Testis (tissue), 2 donors: ENCODE measurements at regions not wholly inside any gene's neighbourhood (a gene's known extent, or its start where the extent isn't known, plus 50 kb on each side); places are given as distances from the start of the nearest gene placed in this dataset.

Source experiments
- DNase-seq: peaks from one replicate; pipeline ENCODE4 v3.0.0-alpha.2; 2019
- H3K27ac ChIP-seq, 2 donors: fragments of 200-600 bp; sonication (generic); one replicate each; pipeline ENCODE4 v1.5.1; 2019
- H3K27me3 ChIP-seq: fragments of 200-600 bp; sonication (generic); one replicate; pipeline ENCODE4 v1.5.1; 2019
- H3K36me3 ChIP-seq: fragments of 200-600 bp; sonication (generic); one replicate; pipeline ENCODE4 v1.5.1; 2017; ENCODE audit warnings: low read depth; ENCODE audit errors: missing control alignments
- H3K4me1 ChIP-seq: fragments of 200-600 bp; sonication (generic); one replicate; pipeline ENCODE4 v1.5.1; 2019
- H3K4me3 ChIP-seq, 2 donors: fragments of 200-600 bp; sonication (generic); one replicate each; pipeline ENCODE4 v1.5.1; 2017 to 2019
- H3K9me3 ChIP-seq: fragments of 200-600 bp; sonication (generic); one replicate; pipeline ENCODE4 v1.5.1; 2017
- POLR2A ChIP-seq: fragments of 450-650 bp; IDR thresholded peaks from one replicate; pipeline ENCODE4 v1.6.1; 2017; ENCODE audit warnings: antibody characterized with exemption, mild to moderate bottlenecking, moderate library complexity
- WGBS, 2 donors: methylation state at CpG; one replicate each; pipeline ENCODE4 v1.1.5; 2018; 5-methylcytosine and 5-hydroxymethylcytosine counted together
- intact Hi-C: fragments of 100-400 bp; cut with DNase I; formaldehyde crosslinking; loops from one replicate; pipeline ENCODE4 v1.15.1; 2023; ENCODE audit warnings: low total_unique reads
- TF ChIP-seq, protein P1 (sequence below), 3 experiments: fragments of 450-650 bp in 2 of 3; fragments of 200-600 bp in 1 of 3; sonication (generic) in 1 of 3; IDR thresholded peaks; one replicate each; pipeline ENCODE4 v1.5.1; 2016 to 2019; ENCODE audit warnings: antibody characterized with exemption in 3 of 3, mild to moderate bottlenecking in 2 of 3, moderate library complexity in 1 of 3

DNA sequence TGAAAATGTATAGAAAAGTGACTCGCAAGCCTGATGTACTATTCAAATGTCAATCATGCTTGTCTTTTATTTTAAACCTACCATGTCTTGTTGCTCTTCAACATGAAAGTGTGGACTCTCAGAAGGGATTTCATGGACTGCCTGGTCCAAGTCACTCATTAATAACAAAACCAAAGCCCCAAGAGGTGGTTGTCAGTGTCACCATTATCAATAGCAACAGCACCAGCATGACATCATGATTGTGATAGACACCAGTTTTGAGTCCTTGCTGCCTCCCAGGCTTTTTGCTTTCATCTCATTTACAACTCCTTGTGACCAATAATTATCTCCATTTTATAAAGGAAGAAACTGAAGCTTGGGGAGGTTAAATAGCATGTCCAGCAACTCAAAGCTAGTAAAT is 112.0 kb upstream of the TMPO start:
- intact Hi-C loops, result no loop called here
- no peak for DNase-seq
- no peak for TF ChIP-seq POLR2A
- TF ChIP-seq, protein P1, sequence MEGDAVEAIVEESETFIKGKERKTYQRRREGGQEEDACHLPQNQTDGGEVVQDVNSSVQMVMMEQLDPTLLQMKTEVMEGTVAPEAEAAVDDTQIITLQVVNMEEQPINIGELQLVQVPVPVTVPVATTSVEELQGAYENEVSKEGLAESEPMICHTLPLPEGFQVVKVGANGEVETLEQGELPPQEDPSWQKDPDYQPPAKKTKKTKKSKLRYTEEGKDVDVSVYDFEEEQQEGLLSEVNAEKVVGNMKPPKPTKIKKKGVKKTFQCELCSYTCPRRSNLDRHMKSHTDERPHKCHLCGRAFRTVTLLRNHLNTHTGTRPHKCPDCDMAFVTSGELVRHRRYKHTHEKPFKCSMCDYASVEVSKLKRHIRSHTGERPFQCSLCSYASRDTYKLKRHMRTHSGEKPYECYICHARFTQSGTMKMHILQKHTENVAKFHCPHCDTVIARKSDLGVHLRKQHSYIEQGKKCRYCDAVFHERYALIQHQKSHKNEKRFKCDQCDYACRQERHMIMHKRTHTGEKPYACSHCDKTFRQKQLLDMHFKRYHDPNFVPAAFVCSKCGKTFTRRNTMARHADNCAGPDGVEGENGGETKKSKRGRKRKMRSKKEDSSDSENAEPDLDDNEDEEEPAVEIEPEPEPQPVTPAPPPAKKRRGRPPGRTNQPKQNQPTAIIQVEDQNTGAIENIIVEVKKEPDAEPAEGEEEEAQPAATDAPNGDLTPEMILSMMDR (IDR thresholded peaks at IDR 0.05), result no peak
- Histone ChIP-seq H3K27ac (no peak overlapping the region), H3K4me3 (no peak overlapping the region), H3K27me3 (no peaks in the 10 kb centered on the region), H3K36me3 (no peaks in the 10 kb centered on the region), H3K9me3 (no peaks in the 10 kb centered on the region), H3K4me1 (no peaks in the 10 kb centered on the region)
- WGBS, 2 donors, result 100% methylated on average over 1 of the region's 1 CpG

DNA sequence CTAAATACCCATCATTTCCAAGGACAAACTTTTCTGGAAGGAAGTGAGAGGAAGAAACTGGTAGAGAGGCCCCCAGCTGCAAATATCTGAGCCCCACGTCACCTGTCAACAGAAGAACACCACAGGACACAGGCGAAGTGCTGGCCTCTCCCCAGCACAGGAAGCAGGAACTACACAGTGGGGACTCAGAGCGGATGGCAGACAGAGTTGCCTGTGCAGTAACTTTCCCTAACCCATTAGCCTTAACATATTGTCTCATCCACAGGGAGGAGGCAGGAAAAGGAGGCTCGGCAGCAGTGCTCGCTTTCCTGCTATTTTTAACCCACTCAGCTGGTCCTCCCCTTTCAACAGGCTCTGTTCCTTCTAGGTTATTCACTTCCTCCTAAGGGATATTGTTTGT is 111.5 kb upstream of the TMPO start:
- Histone ChIP-seq H3K27ac (no peak overlapping the region), H3K4me3 (no peak overlapping the region), H3K36me3 (no peaks in the 10 kb centered on the region), H3K9me3 (no peaks in the 10 kb centered on the region), H3K4me1 (no peaks in the 10 kb centered on the region), H3K27me3 (no peaks in the 10 kb centered on the region)
- DNase-seq, result no peak
- TF ChIP-seq, protein P1 (IDR thresholded peaks at IDR 0.05), result no peak
- no peak for TF ChIP-seq POLR2A
- intact Hi-C loops, result no loop called here
- WGBS, 2 donors, result 75 to 78% methylated on average over 5 of the region's 5 CpGs

DNA sequence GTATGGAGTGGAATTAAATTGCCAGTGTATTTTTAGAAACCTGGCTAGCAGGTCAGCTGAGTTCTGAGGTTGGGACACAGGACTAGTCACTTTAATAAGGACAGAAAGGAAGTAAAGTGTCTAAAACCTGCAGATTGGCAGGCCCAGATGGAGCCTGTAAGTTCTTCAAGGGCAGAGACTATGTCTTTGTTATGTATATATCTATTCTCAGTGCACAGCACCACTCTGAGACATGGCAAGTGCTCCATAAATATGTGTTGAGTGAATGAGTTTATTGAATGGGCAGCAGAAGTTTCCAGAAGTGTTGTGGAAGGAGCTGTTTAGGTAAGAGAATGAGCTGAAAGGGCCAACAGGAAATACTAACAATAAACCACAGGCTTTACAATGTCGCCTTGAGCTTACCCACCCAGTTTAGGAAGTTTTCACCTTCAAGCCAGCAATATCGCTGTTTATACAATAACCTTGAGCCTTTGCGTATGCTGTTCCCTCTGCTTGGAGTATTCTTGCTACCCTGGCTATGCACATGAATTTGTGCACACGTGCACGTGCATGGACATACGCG is 109.5 kb upstream of the TMPO start:
- TF ChIP-seq, protein P1 (IDR thresholded peaks at IDR 0.05), result no peak
- TF ChIP-seq POLR2A, result no peak
- WGBS, 2 donors, result 93 to 97% methylated on average over 7 of the region's 7 CpGs
- Histone ChIP-seq H3K9me3 (no peaks in the 10 kb centered on the region), H3K36me3 (no peaks in the 10 kb centered on the region), H3K27ac (no peak overlapping the region), H3K4me3 (no peak overlapping the region), H3K4me1 (no peaks in the 10 kb centered on the region), H3K27me3 (no peaks in the 10 kb centered on the region)
- no peak for DNase-seq
- intact Hi-C loops, result no loop called here

DNA sequence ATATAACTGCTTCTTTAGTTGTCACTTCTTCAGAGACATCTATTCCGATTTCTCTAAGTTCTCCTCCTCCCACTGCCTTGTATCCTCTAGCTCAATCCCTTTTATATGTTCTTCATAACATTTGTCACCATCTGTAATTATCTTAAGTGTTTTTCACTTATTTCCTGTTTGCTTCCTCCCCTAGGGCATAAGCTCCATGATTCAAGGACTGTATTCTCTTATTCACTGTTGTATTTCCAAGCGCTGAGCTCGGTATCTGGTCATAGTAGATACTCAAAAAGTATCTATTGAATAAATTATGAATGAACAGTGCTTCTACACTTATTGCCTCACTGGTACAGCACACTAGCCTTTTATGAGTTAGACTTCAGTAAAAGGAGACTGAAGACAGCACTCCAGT is 109.0 kb upstream of the TMPO start:
- no peak for DNase-seq
- Histone ChIP-seq H3K4me1 (no peaks in the 10 kb centered on the region), H3K4me3 (no peak overlapping the region), H3K9me3 (no peaks in the 10 kb centered on the region), H3K27me3 (no peaks in the 10 kb centered on the region), H3K27ac (no peak overlapping the region), H3K36me3 (no peaks in the 10 kb centered on the region)
- 78 to 93% methylated on average over 3 of the region's 3 CpGs for WGBS, 2 donors
- TF ChIP-seq, protein P1 (IDR thresholded peaks at IDR 0.05), result no peak
- TF ChIP-seq POLR2A, result no peak
- intact Hi-C loops, result no loop called here

DNA sequence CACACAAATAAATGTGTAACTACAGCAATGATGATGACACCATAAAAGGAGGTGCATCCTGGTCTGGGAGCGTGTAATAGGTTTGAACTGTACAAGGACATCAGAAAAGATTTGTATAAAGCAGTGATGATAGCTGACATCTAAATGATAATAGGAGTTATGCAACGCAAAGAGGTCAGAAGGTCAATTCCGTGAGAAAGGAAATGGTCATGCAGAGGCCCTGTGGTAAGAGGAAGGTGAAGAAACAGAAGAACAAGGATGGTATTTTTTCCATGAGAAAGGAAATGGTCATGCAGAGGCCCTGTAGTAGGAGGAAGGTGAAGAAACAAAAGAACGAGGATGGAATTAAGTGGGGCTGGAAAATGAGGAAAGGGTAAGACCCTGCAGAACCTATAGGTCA is 106.7 kb upstream of the TMPO start:
- no peak for DNase-seq
- H3K4me1 ChIP-seq, result no peaks in the 10 kb centered on the region
- no peaks in the 10 kb centered on the region for H3K36me3 ChIP-seq
- intact Hi-C loops, result no loop called here
- H3K27me3 ChIP-seq, result no peaks in the 10 kb centered on the region
- TF ChIP-seq, protein P1 (IDR thresholded peaks at IDR 0.05), result no peak
- TF ChIP-seq POLR2A, result no peak
- 80 to 81% methylated on average over 4 of the region's 4 CpGs for WGBS, 2 donors
- H3K9me3 ChIP-seq, result no peaks in the 10 kb centered on the region
- no peak overlapping the region for H3K4me3 ChIP-seq
- H3K27ac ChIP-seq, result no peak overlapping the region
